Thyroid gland (tissue), 4 donors: ENCODE measurements at regions not wholly inside any gene's neighbourhood (a gene's known extent, or its start where the extent isn't known, plus 50 kb on each side); places are given as distances from the start of the nearest gene placed in this dataset.

Experiments used
- POLR2A ChIP-seq, 2 donors: fragments of 450-650 bp; IDR thresholded peaks; one replicate each; pipeline ENCODE4 v1.6.1; 2017; ENCODE audit warnings: antibody characterized with exemption in 2 of 2, mild to moderate bottlenecking in 2 of 2, moderate library complexity in 1 of 2
- TF ChIP-seq, protein P1 (sequence below), 6 experiments: fragments of 200-600 bp in 3 of 6; fragments of 450-650 bp in 3 of 6; sonication (generic) in 3 of 6; IDR thresholded peaks; one replicate each; pipeline ENCODE4 v1.5.1; 2016 to 2019; ENCODE audit warnings: antibody characterized with exemption in 6 of 6, mild to moderate bottlenecking in 2 of 6, inconsistent platforms in 1 of 6, moderate library complexity in 1 of 6

DNA sequence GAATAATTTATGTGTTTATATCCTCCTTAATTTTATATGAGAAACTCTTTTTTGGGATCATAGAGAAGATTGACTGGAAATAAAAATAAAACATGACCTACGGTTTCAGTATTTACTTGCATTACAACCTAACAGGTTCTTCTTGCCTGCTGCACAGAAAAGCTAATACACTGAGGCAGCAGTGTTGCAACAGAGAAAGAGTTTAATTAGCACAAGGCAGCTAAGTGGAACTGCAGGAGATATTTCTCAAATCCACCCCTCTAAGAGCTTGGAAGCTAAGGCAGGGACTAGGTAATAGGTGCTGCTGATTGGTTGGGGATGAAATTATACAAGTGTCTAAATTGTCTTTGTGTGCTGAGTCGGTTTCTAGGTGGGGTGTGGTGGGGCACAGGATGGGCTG lies 380.9 kb downstream of the DIRAS2 start:
- TF ChIP-seq, protein P1, sequence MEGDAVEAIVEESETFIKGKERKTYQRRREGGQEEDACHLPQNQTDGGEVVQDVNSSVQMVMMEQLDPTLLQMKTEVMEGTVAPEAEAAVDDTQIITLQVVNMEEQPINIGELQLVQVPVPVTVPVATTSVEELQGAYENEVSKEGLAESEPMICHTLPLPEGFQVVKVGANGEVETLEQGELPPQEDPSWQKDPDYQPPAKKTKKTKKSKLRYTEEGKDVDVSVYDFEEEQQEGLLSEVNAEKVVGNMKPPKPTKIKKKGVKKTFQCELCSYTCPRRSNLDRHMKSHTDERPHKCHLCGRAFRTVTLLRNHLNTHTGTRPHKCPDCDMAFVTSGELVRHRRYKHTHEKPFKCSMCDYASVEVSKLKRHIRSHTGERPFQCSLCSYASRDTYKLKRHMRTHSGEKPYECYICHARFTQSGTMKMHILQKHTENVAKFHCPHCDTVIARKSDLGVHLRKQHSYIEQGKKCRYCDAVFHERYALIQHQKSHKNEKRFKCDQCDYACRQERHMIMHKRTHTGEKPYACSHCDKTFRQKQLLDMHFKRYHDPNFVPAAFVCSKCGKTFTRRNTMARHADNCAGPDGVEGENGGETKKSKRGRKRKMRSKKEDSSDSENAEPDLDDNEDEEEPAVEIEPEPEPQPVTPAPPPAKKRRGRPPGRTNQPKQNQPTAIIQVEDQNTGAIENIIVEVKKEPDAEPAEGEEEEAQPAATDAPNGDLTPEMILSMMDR (IDR thresholded peaks at IDR 0.05): no peak
- no peak for TF ChIP-seq POLR2A (IDR thresholded peaks at IDR 0.05)
